Muscle layer of colon (tissue), 2 donors: ENCODE measurements at regions not wholly inside any gene's neighbourhood (a gene's known extent, or its start where the extent isn't known, plus 50 kb on each side); places are given as distances from the start of the nearest gene placed in this dataset.

Source experiments
- H3K27ac ChIP-seq: one replicate; pipeline ENCODE4 v1.7.0; 2013; ENCODE audit warnings: low read depth, mild to moderate bottlenecking, low read length, moderate library complexity
- H3K27me3 ChIP-seq, 2 donors: one replicate each; pipeline ENCODE4 v1.7.0; 2013; ENCODE audit warnings: low read length in 2 of 2, mild to moderate bottlenecking in 2 of 2; ENCODE audit not compliant: insufficient read depth in 2 of 2, control insufficient read depth in 1 of 2
- H3K36me3 ChIP-seq: one replicate; pipeline ENCODE4 v1.7.0; 2013; ENCODE audit warnings: mild to moderate bottlenecking, low read length; ENCODE audit not compliant: insufficient read depth
- H3K4me1 ChIP-seq: one replicate; pipeline ENCODE4 v1.7.0; 2013; ENCODE audit warnings: mild to moderate bottlenecking, low read length; ENCODE audit not compliant: insufficient read depth
- H3K4me3 ChIP-seq, 2 donors: one replicate each; pipeline ENCODE4 v1.7.0; 2013; ENCODE audit warnings: low read length in 2 of 2, low read depth in 1 of 2, mild to moderate bottlenecking in 1 of 2, moderate library complexity in 1 of 2
- H3K9ac ChIP-seq: one replicate; pipeline ENCODE4 v1.7.0; 2013; ENCODE audit warnings: low read length
- H3K9me3 ChIP-seq: one replicate; pipeline ENCODE4 v1.7.0; 2013; ENCODE audit warnings: mild to moderate bottlenecking, low read length
- donor health status: abdominal sarcoma.
- donor health status: Adenocarcinoma of cecum.

GRCh38 chr5:103904651-103905050 is 342.1 kb upstream of the NUDT12 start:
- Histone ChIP-seq H3K9ac (no peak overlapping the region), H3K27me3 (no peaks in the 10 kb centered on the region), H3K4me3 (no peak overlapping the region), H3K9me3 (no peaks in the 10 kb centered on the region), H3K36me3 (no peaks in the 10 kb centered on the region), H3K4me1 (no peaks in the 10 kb centered on the region), H3K27ac (no peak overlapping the region)

GRCh38 chr5:103902893-103903292 is 340.3 kb upstream of the NUDT12 start:
- no peak overlapping the region for H3K9ac ChIP-seq
- H3K9me3 ChIP-seq, result no peaks in the 10 kb centered on the region
- no peaks in the 10 kb centered on the region for H3K4me1 ChIP-seq
- H3K4me3 ChIP-seq, result no peak overlapping the region
- no peak overlapping the region for H3K27ac ChIP-seq
- H3K27me3 ChIP-seq, result no peaks in the 10 kb centered on the region
- no peaks in the 10 kb centered on the region for H3K36me3 ChIP-seq

- no peaks in the 10 kb centered on the region for H3K4me1 ChIP-seq
- H3K9me3 ChIP-seq, result no peaks in the 10 kb centered on the region
- no peaks in the 10 kb centered on the region for H3K36me3 ChIP-seq
- no peak overlapping the region for H3K4me3 ChIP-seq
- no peaks in the 10 kb centered on the region for H3K27me3 ChIP-seq
- no peak overlapping the region for H3K9ac ChIP-seq
- no peak overlapping the region for H3K27ac ChIP-seq
These were observed 339.3 kb upstream of the NUDT12 start for GRCh38 chr5:103901885-103902284.

- Histone ChIP-seq H3K27me3 (no peaks in the 10 kb centered on the region), H3K9me3 (no peaks in the 10 kb centered on the region), H3K4me1 (no peaks in the 10 kb centered on the region), H3K36me3 (no peaks in the 10 kb centered on the region), H3K9ac (no peak overlapping the region), H3K27ac (no peak overlapping the region), H3K4me3 (no peak overlapping the region)
These were observed 334.0 kb upstream of the NUDT12 start for GRCh38 chr5:103896593-103896992.

GRCh38 chr5:103895738-103896137 is 333.1 kb upstream of the NUDT12 start:
- H3K36me3 ChIP-seq, result no peaks in the 10 kb centered on the region
- no peaks in the 10 kb centered on the region for H3K27me3 ChIP-seq
- H3K4me3 ChIP-seq, result no peak overlapping the region
- no peaks in the 10 kb centered on the region for H3K9me3 ChIP-seq
- no peak overlapping the region for H3K27ac ChIP-seq
- no peaks in the 10 kb centered on the region for H3K4me1 ChIP-seq
- H3K9ac ChIP-seq, result no peak overlapping the region

- Histone ChIP-seq H3K9me3 (no peaks in the 10 kb centered on the region), H3K27me3 (no peaks in the 10 kb centered on the region), H3K4me1 (no peaks in the 10 kb centered on the region), H3K9ac (no peak overlapping the region), H3K27ac (no peak overlapping the region), H3K36me3 (no peaks in the 10 kb centered on the region), H3K4me3 (no peak overlapping the region)
These were observed 332.3 kb upstream of the NUDT12 start for GRCh38 chr5:103894882-103895281.

GRCh38 chr5:103891151-103891550 is 328.6 kb upstream of the NUDT12 start:
- Histone ChIP-seq H3K27me3 (no peaks in the 10 kb centered on the region), H3K27ac (no peak overlapping the region), H3K36me3 (no peaks in the 10 kb centered on the region), H3K9me3 (no peaks in the 10 kb centered on the region), H3K4me3 (no peak overlapping the region), H3K9ac (no peak overlapping the region), H3K4me1 (no peaks in the 10 kb centered on the region)

- Histone ChIP-seq H3K27ac (no peak overlapping the region), H3K9me3 (no peaks in the 10 kb centered on the region), H3K4me1 (no peaks in the 10 kb centered on the region), H3K27me3 (no peaks in the 10 kb centered on the region), H3K36me3 (no peaks in the 10 kb centered on the region), H3K9ac (no peak overlapping the region), H3K4me3 (no peak overlapping the region)
These were observed 327.7 kb upstream of the NUDT12 start for GRCh38 chr5:103890313-103890712.

- no peaks in the 10 kb centered on the region for H3K9me3 ChIP-seq
- no peak overlapping the region for H3K4me3 ChIP-seq
- H3K36me3 ChIP-seq, result no peaks in the 10 kb centered on the region
- H3K27ac ChIP-seq, result no peak overlapping the region
- H3K27me3 ChIP-seq, result no peaks in the 10 kb centered on the region
- H3K4me1 ChIP-seq, result no peaks in the 10 kb centered on the region
- H3K9ac ChIP-seq, result no peak overlapping the region
These were observed 327.1 kb upstream of the NUDT12 start for GRCh38 chr5:103889500-103890209.

- Histone ChIP-seq H3K27ac (no peak overlapping the region), H3K4me1 (no peaks in the 10 kb centered on the region), H3K9ac (no peak overlapping the region), H3K4me3 (no peak overlapping the region), H3K36me3 (no peaks in the 10 kb centered on the region), H3K9me3 (no peaks in the 10 kb centered on the region), H3K27me3 (no peaks in the 10 kb centered on the region)
These were observed 324.2 kb upstream of the NUDT12 start for GRCh38 chr5:103886826-103887225.

- Histone ChIP-seq H3K9me3 (no peaks in the 10 kb centered on the region), H3K27ac (no peak overlapping the region), H3K4me1 (no peaks in the 10 kb centered on the region), H3K4me3 (no peak overlapping the region), H3K27me3 (no peaks in the 10 kb centered on the region), H3K9ac (no peak overlapping the region), H3K36me3 (no peaks in the 10 kb centered on the region)
These were observed 320.6 kb upstream of the NUDT12 start for GRCh38 chr5:103883143-103883542.

- no peak overlapping the region for H3K27ac ChIP-seq
- no peaks in the 10 kb centered on the region for H3K9me3 ChIP-seq
- H3K4me3 ChIP-seq, result no peak overlapping the region
- no peaks in the 10 kb centered on the region for H3K27me3 ChIP-seq
- H3K36me3 ChIP-seq, result no peaks in the 10 kb centered on the region
- H3K4me1 ChIP-seq, result no peaks in the 10 kb centered on the region
- no peak overlapping the region for H3K9ac ChIP-seq
These were observed 319.0 kb upstream of the NUDT12 start for GRCh38 chr5:103881560-103881959.
